ENCODE measurements at regions not wholly inside any gene's neighbourhood (a gene's known extent, or its start where the extent isn't known, plus 50 kb on each side); places are given as distances from the start of the nearest gene placed in this dataset.
"Not testable (repeated sequence)": the region's sequence is repeated elsewhere in the genome, so short reads cannot be mapped to it uniquely, and the experiment has no call there.

GRCh38 chr5:24163091-24163490 is 481.7 kb downstream of the CDH10 start:
- no peak overlapping the region for H3K27ac Mint-ChIP-seq
- no peak overlapping the region for H3K4me3 Mint-ChIP-seq
- peaks cover 0 to 7% of the 10 kb centered on the region in 2 donors for H3K9me3 Mint-ChIP-seq
- no peak for ATAC-seq (replicated peaks)
- no peaks in the 10 kb centered on the region for H3K27me3 Mint-ChIP-seq
- H3K36me3 Mint-ChIP-seq = no peaks in the 10 kb centered on the region
- DNase-seq = no peak
- no peaks in the 10 kb centered on the region for H3K4me1 Mint-ChIP-seq

GRCh38 chr5:24167806-24168205 is 477.0 kb downstream of the CDH10 start:
- DNase-seq (no peak), ATAC-seq (replicated peaks) (no peak)
- Mint-ChIP-seq H3K4me1 (no peaks in the 10 kb centered on the region), H3K36me3 (no peaks in the 10 kb centered on the region), H3K4me3 (no peak overlapping the region), H3K9me3 (no peaks in the 10 kb centered on the region), H3K27ac (no peak overlapping the region), H3K27me3 (no peaks in the 10 kb centered on the region)

GRCh38 chr5:24170026-24170425 is 474.8 kb downstream of the CDH10 start:
- no peaks in the 10 kb centered on the region for H3K4me1 Mint-ChIP-seq
- DNase-seq (no peak), ATAC-seq (replicated peaks) (no peak)
- H3K27ac Mint-ChIP-seq = no peak overlapping the region
- no peak overlapping the region for H3K4me3 Mint-ChIP-seq
- H3K36me3 Mint-ChIP-seq = no peaks in the 10 kb centered on the region
- no peaks in the 10 kb centered on the region for H3K9me3 Mint-ChIP-seq
- no peaks in the 10 kb centered on the region for H3K27me3 Mint-ChIP-seq

GRCh38 chr5:24170930-24171329 is 473.8 kb downstream of the CDH10 start:
- H3K4me1 Mint-ChIP-seq; DNase-seq; H3K36me3 Mint-ChIP-seq; H3K4me3 Mint-ChIP-seq; H3K27me3 Mint-ChIP-seq; H3K9me3 Mint-ChIP-seq; ATAC-seq (replicated peaks); H3K27ac Mint-ChIP-seq: not testable (repeated sequence)

- no peaks in the 10 kb centered on the region for H3K36me3 Mint-ChIP-seq
- no peak for DNase-seq
- no peaks in the 10 kb centered on the region for H3K27me3 Mint-ChIP-seq
- no peaks in the 10 kb centered on the region for H3K9me3 Mint-ChIP-seq
- H3K27ac Mint-ChIP-seq = no peak overlapping the region
- no peak for ATAC-seq (replicated peaks)
- H3K4me3 Mint-ChIP-seq = no peak overlapping the region
- no peaks in the 10 kb centered on the region for H3K4me1 Mint-ChIP-seq
These were observed 467.0 kb downstream of the CDH10 start for GRCh38 chr5:24177821-24178220.

DNA sequence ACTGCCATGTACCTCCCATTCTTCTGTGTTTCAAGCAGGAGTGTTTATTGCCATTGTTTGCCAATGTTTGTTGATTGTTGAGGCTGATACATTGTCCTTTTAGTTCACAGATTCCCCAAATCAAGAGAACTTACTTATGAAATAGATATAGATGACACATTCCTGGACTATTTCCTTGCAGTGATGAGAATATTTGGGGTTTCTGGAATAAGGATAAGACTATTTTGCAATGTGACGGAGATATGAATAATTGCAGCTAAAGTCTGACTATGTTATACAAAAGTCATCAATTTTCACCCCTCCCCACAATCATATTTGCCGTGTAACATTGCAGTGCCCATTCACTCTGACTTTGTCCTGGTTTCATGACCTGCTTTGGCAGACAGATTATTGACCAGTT is 460.8 kb downstream of the CDH10 start:
- no peaks in the 10 kb centered on the region for H3K4me1 Mint-ChIP-seq
- H3K36me3 Mint-ChIP-seq = no peaks in the 10 kb centered on the region
- H3K4me3 Mint-ChIP-seq = no peak overlapping the region
- no peaks in the 10 kb centered on the region for H3K27me3 Mint-ChIP-seq
- H3K27ac Mint-ChIP-seq = no peak overlapping the region
- ATAC-seq (replicated peaks) (no peak), DNase-seq (no peak)
- H3K9me3 Mint-ChIP-seq = peaks cover 3 to 5% of the 10 kb centered on the region in 2 donors

DNA sequence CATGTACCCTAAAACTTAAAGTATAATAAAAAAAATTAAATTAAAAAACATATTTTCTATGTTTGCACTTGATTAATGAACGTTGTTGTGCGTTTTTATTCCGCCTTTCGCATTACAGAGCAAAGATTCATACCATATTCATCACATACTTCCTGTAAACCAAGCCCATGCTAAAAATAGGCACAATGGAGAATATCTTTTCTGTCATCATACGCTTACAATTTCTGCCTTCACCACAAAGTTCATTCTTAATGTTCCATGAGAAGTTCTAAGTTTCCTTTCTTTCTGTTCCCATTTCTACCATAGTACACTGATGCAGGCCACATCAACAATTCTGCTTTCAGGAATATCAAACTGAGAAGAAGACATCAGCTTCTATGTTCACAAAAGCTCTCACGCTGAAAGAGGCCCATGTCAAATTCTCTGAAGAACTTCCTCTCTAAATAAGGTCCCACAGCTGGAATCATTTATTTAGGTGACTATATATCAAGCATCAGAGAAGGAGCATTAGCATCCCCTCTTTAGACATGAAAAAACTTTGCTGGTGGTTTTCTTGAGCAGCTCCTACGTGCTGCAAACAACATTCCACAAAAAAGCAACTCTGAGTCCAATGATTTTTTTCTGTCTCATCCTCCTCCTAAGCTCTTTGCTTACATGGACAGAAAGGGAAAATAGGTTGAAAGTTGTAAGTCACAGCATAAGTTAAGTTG is 456.4 kb downstream of the CDH10 start:
- ATAC-seq (replicated peaks) (no peak), DNase-seq (no peak)
- H3K9me3 Mint-ChIP-seq = peaks cover 5 to 10% of the 10 kb centered on the region in 2 donors
- no peak overlapping the region for H3K27ac Mint-ChIP-seq
- H3K4me3 Mint-ChIP-seq = no peak overlapping the region
- H3K4me1 Mint-ChIP-seq = no peaks in the 10 kb centered on the region
- H3K27me3 Mint-ChIP-seq = no peaks in the 10 kb centered on the region
- no peaks in the 10 kb centered on the region for H3K36me3 Mint-ChIP-seq

DNA sequence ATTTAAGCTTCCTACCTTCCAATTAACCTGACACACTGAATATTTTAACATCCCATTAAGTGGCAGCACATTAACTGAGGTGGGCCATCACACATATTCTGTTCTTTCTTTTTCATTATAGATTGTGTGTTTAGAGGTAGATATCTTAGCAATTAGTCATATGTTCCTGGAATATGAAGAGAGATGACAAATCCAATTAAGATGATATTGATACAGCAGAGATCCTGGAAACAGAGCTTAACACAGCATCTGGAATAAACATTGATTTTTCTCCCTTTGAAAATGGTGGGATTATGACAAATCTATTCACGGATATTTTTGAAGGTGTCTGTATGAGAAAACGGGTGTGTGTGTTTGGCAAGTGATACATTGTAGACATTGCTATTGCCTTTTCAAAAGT is 448.0 kb downstream of the CDH10 start:
- H3K27ac Mint-ChIP-seq = no peak overlapping the region
- ATAC-seq (replicated peaks) (no peak), DNase-seq (no peak)
- no peaks in the 10 kb centered on the region for H3K27me3 Mint-ChIP-seq
- H3K9me3 Mint-ChIP-seq = peaks cover 0 to 6% of the 10 kb centered on the region in 2 donors
- no peaks in the 10 kb centered on the region for H3K4me1 Mint-ChIP-seq
- no peaks in the 10 kb centered on the region for H3K36me3 Mint-ChIP-seq
- no peak overlapping the region for H3K4me3 Mint-ChIP-seq

DNA sequence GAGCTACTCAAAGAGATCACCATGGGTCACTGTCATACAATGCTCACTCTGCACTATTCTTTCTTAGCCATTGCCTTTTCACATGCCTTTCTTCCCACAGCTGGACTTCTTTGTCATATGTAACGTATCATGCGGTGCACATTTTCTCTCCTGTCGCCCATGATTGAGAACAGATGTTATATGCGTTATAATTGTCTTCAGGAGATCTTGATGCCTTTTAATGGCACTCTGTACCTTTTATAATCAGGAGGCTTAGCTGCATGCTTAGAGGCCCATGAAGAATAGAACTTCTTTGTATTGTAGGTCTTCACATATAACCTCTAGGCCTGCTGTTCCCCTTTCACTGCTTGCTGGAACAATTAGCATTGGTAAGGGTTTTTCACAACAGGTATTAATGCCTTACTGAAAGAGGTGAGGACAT is 436.1 kb downstream of the CDH10 start:
- Mint-ChIP-seq H3K9me3 (peaks cover 12% of the 10 kb centered on the region in 2 donors), H3K27ac (no peak overlapping the region)

DNA sequence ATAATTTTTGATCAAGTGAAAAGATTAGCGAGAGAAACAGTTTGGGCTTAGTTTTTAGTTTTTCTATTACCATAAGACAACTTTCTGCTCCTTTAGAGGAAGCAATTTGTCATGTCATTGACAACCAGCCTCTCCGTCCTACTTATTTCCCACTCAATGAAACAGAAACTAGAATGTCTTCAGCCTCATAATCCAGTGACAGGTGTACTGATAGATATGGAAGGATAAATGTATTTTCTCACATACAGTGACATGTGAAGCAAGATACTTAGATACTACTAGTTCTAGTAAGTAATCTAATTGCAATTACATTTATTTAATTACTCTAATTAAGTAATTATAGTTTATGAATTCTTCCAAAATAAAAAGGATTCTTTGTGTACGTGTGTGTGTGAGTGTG is 429.7 kb downstream of the CDH10 start:
- Mint-ChIP-seq H3K4me3 (no peak overlapping the region), H3K4me1 (no peaks in the 10 kb centered on the region), H3K9me3 (peaks cover 0 to 5% of the 10 kb centered on the region in 2 donors), H3K27me3 (no peaks in the 10 kb centered on the region), H3K27ac (no peak overlapping the region), H3K36me3 (no peaks in the 10 kb centered on the region)
- ATAC-seq (replicated peaks) = no peak
- no peak for DNase-seq

More for the DNA sequence above, 436.1 kb downstream of the CDH10 start:
- Mint-ChIP-seq H3K4me3 (no peak overlapping the region), H3K27me3 (no peaks in the 10 kb centered on the region), H3K36me3 (no peaks in the 10 kb centered on the region), H3K4me1 (no peaks in the 10 kb centered on the region)
- ATAC-seq (replicated peaks) (no peak), DNase-seq (no peak)

DNA sequence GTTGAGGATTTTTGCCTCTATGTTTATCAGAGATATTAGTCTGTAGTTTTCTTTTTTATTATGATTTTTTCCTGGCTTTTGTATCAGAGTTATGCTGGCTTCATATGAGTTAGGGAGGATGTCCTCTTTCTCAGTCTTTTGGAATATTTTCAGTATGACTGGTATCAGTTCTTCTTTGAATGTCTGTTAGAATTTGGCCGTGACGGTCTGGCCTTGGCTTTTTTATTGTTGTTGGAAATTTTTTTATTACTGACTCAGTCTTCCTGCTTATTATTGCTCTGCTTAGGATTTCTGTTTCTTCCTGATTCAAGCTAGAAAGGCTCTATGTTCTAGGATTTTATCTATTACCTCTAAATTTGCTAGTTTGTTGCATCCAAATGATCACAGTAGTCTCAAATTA is 421.9 kb downstream of the CDH10 start:
- H3K27me3 Mint-ChIP-seq = no peaks in the 10 kb centered on the region
- DNase-seq (no peak), ATAC-seq (replicated peaks) (no peak)
- H3K27ac Mint-ChIP-seq = no peak overlapping the region
- no peaks in the 10 kb centered on the region for H3K4me1 Mint-ChIP-seq
- H3K4me3 Mint-ChIP-seq = no peak overlapping the region
- no peaks in the 10 kb centered on the region for H3K36me3 Mint-ChIP-seq
- peaks cover 13 to 14% of the 10 kb centered on the region in 2 donors for H3K9me3 Mint-ChIP-seq

- Mint-ChIP-seq H3K4me1 (no peaks in the 10 kb centered on the region), H3K27me3 (no peaks in the 10 kb centered on the region), H3K36me3 (no peaks in the 10 kb centered on the region), H3K27ac (no peak overlapping the region), H3K9me3 (peaks cover 13% of the 10 kb centered on the region in 2 donors), H3K4me3 (no peak overlapping the region)
- no peak for DNase-seq
- no peak for ATAC-seq (replicated peaks)
These were observed 419.7 kb downstream of the CDH10 start for GRCh38 chr5:24225051-24225450.

GRCh38 chr5:24226479-24226878 is 418.3 kb downstream of the CDH10 start:
- ATAC-seq (replicated peaks) (no peak), DNase-seq (no peak)
- no peaks in the 10 kb centered on the region for H3K27me3 Mint-ChIP-seq
- H3K36me3 Mint-ChIP-seq = no peaks in the 10 kb centered on the region
- H3K4me1 Mint-ChIP-seq = no peaks in the 10 kb centered on the region
- no peak overlapping the region for H3K4me3 Mint-ChIP-seq
- H3K27ac Mint-ChIP-seq = no peak overlapping the region
- H3K9me3 Mint-ChIP-seq = peaks cover 4 to 9% of the 10 kb centered on the region in 2 donors

GRCh38 chr5:24227881-24228280 is 416.9 kb downstream of the CDH10 start:
- not testable (repeated sequence) for H3K4me3 Mint-ChIP-seq; DNase-seq; H3K9me3 Mint-ChIP-seq; H3K36me3 Mint-ChIP-seq; H3K27ac Mint-ChIP-seq; H3K4me1 Mint-ChIP-seq; ATAC-seq (replicated peaks); H3K27me3 Mint-ChIP-seq

DNA sequence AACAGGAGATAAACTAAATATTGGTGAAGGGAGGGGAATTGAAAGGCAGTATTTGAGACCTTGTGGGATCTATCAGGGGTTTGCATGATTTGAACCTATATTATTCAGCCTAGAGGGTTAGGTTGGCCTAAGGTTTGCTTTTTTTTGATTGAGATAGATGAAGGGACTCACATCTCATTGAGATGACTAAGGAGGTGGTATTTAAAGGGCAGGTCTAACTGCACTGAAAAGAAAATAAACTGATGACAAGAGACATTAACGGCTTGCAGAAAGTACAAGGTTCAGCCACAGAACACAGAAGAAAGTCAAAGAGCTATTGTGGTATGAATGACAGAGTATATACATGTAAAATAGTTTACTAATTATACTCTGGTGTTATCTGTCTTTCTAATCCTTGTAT is 412.7 kb downstream of the CDH10 start:
- DNase-seq (no peak), ATAC-seq (replicated peaks) (no peak)
- H3K27me3 Mint-ChIP-seq = no peaks in the 10 kb centered on the region
- H3K4me1 Mint-ChIP-seq = no peaks in the 10 kb centered on the region
- H3K4me3 Mint-ChIP-seq = no peak overlapping the region
- H3K27ac Mint-ChIP-seq = no peak overlapping the region
- H3K36me3 Mint-ChIP-seq = no peaks in the 10 kb centered on the region
- no peaks in the 10 kb centered on the region for H3K9me3 Mint-ChIP-seq
